Activated T-helper 1 cell treated with Interleukin-2 at 50 U/mL for 16 hours (primary cell): ENCODE measurements at regions not wholly inside any gene's neighbourhood (a gene's known extent, or its start where the extent isn't known, plus 50 kb on each side); places are given as distances from the start of the nearest gene placed in this dataset.

Experiments
- DNase-seq: peaks from one replicate; pipeline ENCODE4 v3.0.0-alpha.2; 2020; ENCODE audit warnings: low read depth

GRCh38 chr11:70703141-70704064 lies 305.1 kb downstream of the CTTN start:
- no peak for DNase-seq

GRCh38 chr11:70705097-70705496 lies 306.8 kb downstream of the CTTN start:
- no peak for DNase-seq

GRCh38 chr11:70705930-70706329 lies 307.6 kb downstream of the CTTN start:
- DNase-seq, result no peak

- no peak for DNase-seq
Measured at GRCh38 chr11:70707821-70708220, 309.5 kb downstream of the CTTN start.

- no peak for DNase-seq
Measured at GRCh38 chr11:70709596-70709995, 311.3 kb downstream of the CTTN start.

- no peak for DNase-seq
Measured at GRCh38 chr11:70710192-70710591, 311.9 kb downstream of the CTTN start.

GRCh38 chr11:70710601-70711000 lies 312.3 kb downstream of the CTTN start:
- DNase-seq, result no peak

- DNase-seq, result no peak
Measured at GRCh38 chr11:70711095-70711910, 313.0 kb downstream of the CTTN start.

- DNase-seq, result no peak
Measured at GRCh38 chr11:70711911-70712185, 313.5 kb downstream of the CTTN start.

- no peak for DNase-seq
Measured at GRCh38 chr11:70712471-70712870, 314.1 kb downstream of the CTTN start.

- no peak for DNase-seq
Measured at GRCh38 chr11:70713086-70713835, 314.9 kb downstream of the CTTN start.

- no peak for DNase-seq
Measured at GRCh38 chr11:70713988-70714665, 315.8 kb downstream of the CTTN start.

GRCh38 chr11:70715166-70715951 lies 317.0 kb downstream of the CTTN start:
- DNase-seq, result no peak

- DNase-seq, result no peak
Measured at GRCh38 chr11:70716216-70716615, 317.9 kb downstream of the CTTN start.

- DNase-seq, result no peak
Measured at GRCh38 chr11:70716986-70717775, 318.9 kb downstream of the CTTN start.

- DNase-seq, result no peak
Measured at GRCh38 chr11:70717936-70718595, 319.7 kb downstream of the CTTN start.

- DNase-seq, result no peak
Measured at GRCh38 chr11:70719516-70719915, 321.2 kb downstream of the CTTN start.

- no peak for DNase-seq
Measured at GRCh38 chr11:70720281-70720680, 322.0 kb downstream of the CTTN start.

GRCh38 chr11:70721006-70721405 lies 322.7 kb downstream of the CTTN start:
- DNase-seq, result no peak

GRCh38 chr11:70725278-70725677 lies 326.9 kb downstream of the CTTN start:
- DNase-seq, result no peak
